ENCODE measurements at regions not wholly inside any gene's neighbourhood (a gene's known extent, or its start where the extent isn't known, plus 50 kb on each side); places are given as distances from the start of the nearest gene placed in this dataset.
A peak's percentile ranks its signal among the peaks of the same experiment; 100 is the strongest.

DNA sequence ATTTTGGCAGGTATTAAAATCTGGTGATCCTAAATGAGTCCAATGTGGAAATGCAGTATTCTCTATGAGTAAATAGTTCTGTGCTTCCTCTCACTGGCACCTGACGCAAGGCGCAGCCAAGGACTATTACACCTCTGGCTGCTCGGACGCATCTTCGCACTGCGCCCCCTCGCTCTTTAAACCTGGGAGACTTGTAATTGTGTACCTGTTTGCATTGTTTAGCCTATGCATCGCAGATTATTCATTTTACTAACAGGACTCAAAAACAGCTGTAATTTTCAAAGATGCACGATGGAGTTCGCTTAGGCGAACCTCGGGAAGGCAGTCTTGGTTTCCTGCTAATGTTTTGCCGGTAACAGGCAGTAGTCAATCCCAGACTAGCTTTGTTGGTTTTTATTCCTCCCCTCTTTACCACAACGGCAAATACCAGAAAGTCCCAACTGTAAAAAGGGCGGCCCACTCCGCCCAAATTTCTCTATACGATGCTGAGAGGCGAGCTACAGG lies 113.2 kb downstream of the KCNRG start:
- Mint-ChIP-seq H3K4me3 (ENCODE audit: unreplicated experiment) (no peak overlapping the region), H3K9me3 (ENCODE audit: unreplicated experiment) (no peaks in the 10 kb centered on the region), H3K27ac (ENCODE audit: unreplicated experiment) (no peak overlapping the region), H3K4me1 (ENCODE audit: unreplicated experiment) (peaks cover 51% of the 10 kb centered on the region), H3K36me3 (ENCODE audit: unreplicated experiment) (no peaks in the 10 kb centered on the region), H3K27me3 (ENCODE audit: unreplicated experiment) (peaks cover 34% of the 10 kb centered on the region)
- DNase-seq (ENCODE audit: extremely low spot score, unreplicated experiment) = no peak
- TF ChIP-seq, protein P1, sequence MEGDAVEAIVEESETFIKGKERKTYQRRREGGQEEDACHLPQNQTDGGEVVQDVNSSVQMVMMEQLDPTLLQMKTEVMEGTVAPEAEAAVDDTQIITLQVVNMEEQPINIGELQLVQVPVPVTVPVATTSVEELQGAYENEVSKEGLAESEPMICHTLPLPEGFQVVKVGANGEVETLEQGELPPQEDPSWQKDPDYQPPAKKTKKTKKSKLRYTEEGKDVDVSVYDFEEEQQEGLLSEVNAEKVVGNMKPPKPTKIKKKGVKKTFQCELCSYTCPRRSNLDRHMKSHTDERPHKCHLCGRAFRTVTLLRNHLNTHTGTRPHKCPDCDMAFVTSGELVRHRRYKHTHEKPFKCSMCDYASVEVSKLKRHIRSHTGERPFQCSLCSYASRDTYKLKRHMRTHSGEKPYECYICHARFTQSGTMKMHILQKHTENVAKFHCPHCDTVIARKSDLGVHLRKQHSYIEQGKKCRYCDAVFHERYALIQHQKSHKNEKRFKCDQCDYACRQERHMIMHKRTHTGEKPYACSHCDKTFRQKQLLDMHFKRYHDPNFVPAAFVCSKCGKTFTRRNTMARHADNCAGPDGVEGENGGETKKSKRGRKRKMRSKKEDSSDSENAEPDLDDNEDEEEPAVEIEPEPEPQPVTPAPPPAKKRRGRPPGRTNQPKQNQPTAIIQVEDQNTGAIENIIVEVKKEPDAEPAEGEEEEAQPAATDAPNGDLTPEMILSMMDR (IDR thresholded peaks at IDR 0.05) = no peak

DNA sequence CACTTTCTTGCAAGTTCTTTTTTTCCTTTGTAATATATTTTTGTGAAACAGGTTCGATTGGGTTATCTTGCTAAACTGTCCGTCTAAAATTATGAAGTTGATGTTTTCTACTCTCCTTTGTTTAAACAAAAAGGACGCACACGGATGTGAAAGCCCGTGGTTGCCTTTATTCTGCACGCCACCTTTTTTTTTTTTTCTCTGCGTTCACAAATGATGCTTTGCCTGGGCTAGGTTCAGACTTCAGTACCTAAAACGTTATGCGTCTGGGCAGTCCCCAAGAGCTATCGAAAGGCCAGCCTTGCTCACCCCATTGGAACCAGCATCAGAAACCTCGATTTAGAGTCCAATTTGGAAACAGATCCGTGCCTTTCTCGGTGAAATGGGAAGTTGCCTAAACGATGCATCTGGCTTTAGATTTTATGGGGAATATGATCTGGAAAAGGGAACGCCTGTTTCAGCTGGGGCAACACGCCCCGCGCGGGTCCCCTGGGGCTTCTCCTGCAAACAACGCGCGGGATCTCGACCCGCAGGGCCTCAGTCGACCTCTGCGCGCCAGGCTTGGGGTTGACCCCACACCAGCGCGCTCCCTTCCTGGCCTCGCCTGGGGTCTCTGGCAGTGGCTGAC lies 113.9 kb downstream of the KCNRG start:
- TF ChIP-seq, protein P1 (IDR thresholded peaks at IDR 0.05) = no peak
- H3K4me1 Mint-ChIP-seq (ENCODE audit: unreplicated experiment) = peaks cover 49% of the 10 kb centered on the region
- no peaks in the 10 kb centered on the region for H3K36me3 Mint-ChIP-seq (ENCODE audit: unreplicated experiment)
- no peaks in the 10 kb centered on the region for H3K9me3 Mint-ChIP-seq (ENCODE audit: unreplicated experiment)
- H3K27me3 Mint-ChIP-seq (ENCODE audit: unreplicated experiment) = peaks cover 41% of the 10 kb centered on the region
- H3K27ac Mint-ChIP-seq (ENCODE audit: unreplicated experiment) = peak overlapping the region; percentile 54
- peak overlapping the region; percentile 77 for H3K4me3 Mint-ChIP-seq (ENCODE audit: unreplicated experiment)
- DNase-seq (ENCODE audit: extremely low spot score, unreplicated experiment) = no peak

DNA sequence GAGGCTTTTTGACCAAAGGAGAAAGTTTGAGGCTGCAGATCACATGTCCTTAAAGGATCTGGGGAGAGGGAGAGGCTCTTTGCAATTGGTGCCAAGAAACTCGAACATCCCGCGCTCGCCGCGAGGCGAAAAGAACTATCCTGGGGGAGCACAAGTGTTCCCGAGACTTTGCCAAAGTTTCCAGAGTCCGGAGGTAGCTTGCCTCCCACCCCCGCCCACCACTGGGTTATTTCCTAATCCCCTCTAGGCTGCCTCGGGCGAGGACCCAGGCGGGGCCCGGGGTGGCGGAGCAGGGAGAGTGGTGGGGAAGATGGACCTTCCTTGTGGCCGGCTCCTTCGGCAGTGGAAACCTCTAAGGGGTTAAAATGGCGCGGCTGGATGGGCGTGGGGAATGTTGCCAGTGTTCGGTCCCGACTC lies 114.5 kb downstream of the KCNRG start:
- TF ChIP-seq, protein P1 (IDR thresholded peaks at IDR 0.05) = no peak
- Mint-ChIP-seq H3K27me3 (ENCODE audit: unreplicated experiment) (peaks cover 46% of the 10 kb centered on the region), H3K27ac (ENCODE audit: unreplicated experiment) (peak overlapping the region; percentile 66), H3K4me1 (ENCODE audit: unreplicated experiment) (peaks cover 49% of the 10 kb centered on the region), H3K9me3 (ENCODE audit: unreplicated experiment) (no peaks in the 10 kb centered on the region), H3K36me3 (ENCODE audit: unreplicated experiment) (no peaks in the 10 kb centered on the region), H3K4me3 (ENCODE audit: unreplicated experiment) (peak overlapping the region; percentile 77)
- no peak for DNase-seq (ENCODE audit: extremely low spot score, unreplicated experiment)

DNA sequence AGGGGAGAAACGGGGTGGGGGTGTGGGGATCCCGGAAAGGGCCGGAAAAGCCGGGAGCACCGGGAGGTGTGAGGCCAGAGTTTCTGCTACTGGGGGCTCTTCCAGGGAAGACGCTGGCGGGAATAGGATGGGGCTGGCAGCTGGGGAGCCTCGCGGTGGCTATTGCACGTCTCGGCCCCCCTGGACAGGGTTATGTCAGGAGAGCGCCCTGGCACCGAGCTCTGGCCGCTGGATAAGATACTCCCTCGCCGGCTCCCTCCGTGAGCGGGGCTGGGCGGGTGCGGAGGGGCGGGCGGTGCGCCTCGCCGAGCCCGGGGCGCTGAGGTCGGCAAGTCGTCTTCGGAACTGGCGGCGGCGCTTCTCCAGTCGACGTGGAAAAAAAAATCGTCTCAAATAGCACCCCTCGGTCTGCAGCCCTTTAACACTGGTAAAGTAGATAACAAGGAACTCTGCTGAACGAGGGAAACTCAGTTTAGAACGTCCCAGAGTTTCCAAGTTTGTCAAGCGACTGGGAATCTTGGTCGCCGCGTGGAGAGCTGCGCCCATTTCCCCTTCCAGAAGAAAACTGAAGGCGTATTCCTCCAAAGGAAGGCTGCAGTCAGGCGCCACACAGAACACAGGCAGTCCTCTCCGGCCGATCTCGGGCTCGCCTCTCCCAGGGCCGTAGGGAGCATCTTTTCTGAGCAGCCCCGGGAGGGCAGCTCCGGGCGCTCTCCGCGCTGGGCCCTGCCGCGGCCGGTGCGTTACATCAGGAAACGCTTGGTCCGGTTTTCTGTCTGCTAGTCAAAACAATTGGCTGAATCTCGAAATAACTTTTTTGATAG lies 115.1 kb downstream of the KCNRG start:
- no peaks in the 10 kb centered on the region for H3K36me3 Mint-ChIP-seq (ENCODE audit: unreplicated experiment)
- H3K4me3 Mint-ChIP-seq (ENCODE audit: unreplicated experiment) = peak overlapping the region; percentile 77
- peaks cover 47% of the 10 kb centered on the region for H3K27me3 Mint-ChIP-seq (ENCODE audit: unreplicated experiment)
- TF ChIP-seq, protein P1 (IDR thresholded peaks at IDR 0.05) = no peak
- peak overlapping the region; percentile 66 for H3K27ac Mint-ChIP-seq (ENCODE audit: unreplicated experiment)
- peaks cover 49% of the 10 kb centered on the region for H3K4me1 Mint-ChIP-seq (ENCODE audit: unreplicated experiment)
- DNase-seq (ENCODE audit: extremely low spot score, unreplicated experiment) = no peak
- no peaks in the 10 kb centered on the region for H3K9me3 Mint-ChIP-seq (ENCODE audit: unreplicated experiment)
